ENCODE measurements at regions not wholly inside any gene's neighbourhood (a gene's known extent, or its start where the extent isn't known, plus 50 kb on each side); places are given as distances from the start of the nearest gene placed in this dataset.
"Not testable (repeated sequence)": the region's sequence is repeated elsewhere in the genome, so short reads cannot be mapped to it uniquely, and the experiment has no call there.

- no peak for TF ChIP-seq CTCF (conservative IDR thresholded peaks at IDR 0.05; ENCODE audit: low read depth, low read length)
- Histone ChIP-seq H3K9ac (no peak overlapping the region), H3K79me2 (ENCODE audit: insufficient read depth, low read depth) (no peaks in the 10 kb centered on the region), H4K20me1 (ENCODE audit: insufficient read depth) (no peaks in the 10 kb centered on the region), H3K4me3 (IDR thresholded peaks at IDR 0.05; ENCODE audit: insufficient read depth, low read depth, low read length) (no peak overlapping the region), H3K27me3 (ENCODE audit: insufficient read depth, low read depth) (no peaks in the 10 kb centered on the region), H3K4me1 (ENCODE audit: low read depth, poor library complexity, severe bottlenecking) (peaks cover 13% of the 10 kb centered on the region), H3K36me3 (ENCODE audit: insufficient read depth) (no peaks in the 10 kb centered on the region), H3K4me2 (no peak overlapping the region), H2AFZ (ENCODE audit: low read depth) (no peak overlapping the region), H3K27ac (no peak overlapping the region)
Observed at GRCh38 chr3:110021659-110022058, 684.3 kb upstream of the DPPA4 start.

DNA sequence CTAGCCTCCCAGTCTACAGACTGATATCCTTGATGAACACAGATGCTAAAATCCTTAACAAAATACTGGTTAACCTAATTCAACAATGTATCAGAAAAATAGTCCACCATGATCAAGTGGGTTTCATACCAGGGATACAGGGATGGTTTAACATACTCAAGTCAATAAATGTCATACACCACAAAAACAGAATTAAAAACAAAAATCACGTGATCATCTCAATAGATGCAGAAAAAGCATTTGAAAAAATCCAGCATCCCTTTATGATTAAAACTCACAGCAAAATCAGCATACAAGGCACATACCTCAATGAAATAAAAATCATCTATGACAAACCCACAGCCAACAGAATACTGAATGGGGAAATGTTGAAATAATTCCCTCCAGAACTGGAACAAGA, 685.7 kb upstream of the DPPA4 start:
- H3K36me3 ChIP-seq (ENCODE audit: insufficient read depth); H3K4me3 ChIP-seq (IDR thresholded peaks at IDR 0.05; ENCODE audit: insufficient read depth, low read depth, low read length); H3K4me2 ChIP-seq; H3K9ac ChIP-seq; H2AFZ ChIP-seq (ENCODE audit: low read depth); H3K79me2 ChIP-seq (ENCODE audit: insufficient read depth, low read depth); H3K27ac ChIP-seq; H3K27me3 ChIP-seq (ENCODE audit: insufficient read depth, low read depth); H4K20me1 ChIP-seq (ENCODE audit: insufficient read depth): not testable (repeated sequence)
- peaks cover 13% of the 10 kb centered on the region for H3K4me1 ChIP-seq (ENCODE audit: low read depth, poor library complexity, severe bottlenecking)

DNA sequence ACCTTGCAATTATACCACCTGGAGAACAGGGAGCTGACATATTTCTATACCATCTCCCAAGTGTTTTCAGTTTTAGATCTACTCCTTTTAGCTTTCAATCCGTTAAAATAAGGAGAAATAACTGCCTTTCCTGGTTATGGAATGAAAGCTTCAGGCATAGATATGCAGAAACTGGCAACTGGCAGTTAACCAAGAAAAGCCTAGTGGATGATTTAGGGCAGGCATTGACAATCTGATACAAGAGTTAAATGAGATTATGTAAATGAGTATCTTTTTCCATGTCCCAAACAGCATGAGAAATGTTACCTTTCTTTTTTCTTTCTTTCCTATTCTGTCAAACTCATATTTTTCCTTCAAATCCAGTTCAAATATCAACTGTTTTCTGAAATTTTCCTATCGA, 689.1 kb upstream of the DPPA4 start:
- TF ChIP-seq CTCF (conservative IDR thresholded peaks at IDR 0.05; ENCODE audit: low read depth, low read length), result no peak
- no peak overlapping the region for H3K27ac ChIP-seq
- no peak overlapping the region for H3K4me3 ChIP-seq (IDR thresholded peaks at IDR 0.05; ENCODE audit: insufficient read depth, low read depth, low read length)
- H3K27me3 ChIP-seq (ENCODE audit: insufficient read depth, low read depth), result no peaks in the 10 kb centered on the region
- H3K4me2 ChIP-seq, result no peak overlapping the region
- peaks cover 13% of the 10 kb centered on the region for H3K4me1 ChIP-seq (ENCODE audit: low read depth, poor library complexity, severe bottlenecking)
- H3K36me3 ChIP-seq (ENCODE audit: insufficient read depth), result no peaks in the 10 kb centered on the region
- no peaks in the 10 kb centered on the region for H3K79me2 ChIP-seq (ENCODE audit: insufficient read depth, low read depth)
- no peak overlapping the region for H2AFZ ChIP-seq (ENCODE audit: low read depth)
- H3K9ac ChIP-seq, result no peak overlapping the region
- H4K20me1 ChIP-seq (ENCODE audit: insufficient read depth), result no peaks in the 10 kb centered on the region

- Histone ChIP-seq H3K4me2 (no peak overlapping the region), H3K27ac (no peak overlapping the region), H3K36me3 (ENCODE audit: insufficient read depth) (no peaks in the 10 kb centered on the region), H3K27me3 (ENCODE audit: insufficient read depth, low read depth) (no peaks in the 10 kb centered on the region), H3K79me2 (ENCODE audit: insufficient read depth, low read depth) (no peaks in the 10 kb centered on the region), H3K4me3 (IDR thresholded peaks at IDR 0.05; ENCODE audit: insufficient read depth, low read depth, low read length) (no peak overlapping the region), H2AFZ (ENCODE audit: low read depth) (no peak overlapping the region), H3K4me1 (ENCODE audit: low read depth, poor library complexity, severe bottlenecking) (peaks cover 13% of the 10 kb centered on the region), H3K9ac (no peak overlapping the region), H4K20me1 (ENCODE audit: insufficient read depth) (no peaks in the 10 kb centered on the region)
- TF ChIP-seq CTCF (conservative IDR thresholded peaks at IDR 0.05; ENCODE audit: low read depth, low read length), result no peak
Observed at GRCh38 chr3:110027446-110028080, 690.2 kb upstream of the DPPA4 start.

DNA sequence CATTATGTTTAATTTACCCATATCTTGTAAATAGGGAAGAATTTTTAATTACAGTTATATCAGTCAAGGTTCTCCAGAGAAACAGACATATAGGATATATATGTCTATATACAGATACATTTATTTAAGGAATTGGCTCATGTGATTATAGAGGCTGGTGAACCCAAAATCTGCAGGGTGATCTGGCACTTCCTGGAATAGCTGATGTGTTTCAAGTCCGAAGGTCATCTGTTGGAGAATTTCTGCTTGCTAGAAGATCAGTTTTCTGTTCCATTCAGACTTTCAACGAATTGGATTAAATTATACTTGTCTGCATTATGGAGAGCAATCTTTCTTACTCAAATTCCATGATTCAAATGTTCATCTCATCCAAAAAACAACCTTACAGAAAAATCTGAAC, 694.6 kb upstream of the DPPA4 start:
- H3K27ac ChIP-seq, result no peak overlapping the region
- no peaks in the 10 kb centered on the region for H3K27me3 ChIP-seq (ENCODE audit: insufficient read depth, low read depth)
- no peak overlapping the region for H3K4me3 ChIP-seq (IDR thresholded peaks at IDR 0.05; ENCODE audit: insufficient read depth, low read depth, low read length)
- no peak overlapping the region for H3K4me2 ChIP-seq
- no peak for TF ChIP-seq CTCF (conservative IDR thresholded peaks at IDR 0.05; ENCODE audit: low read depth, low read length)
- no peak overlapping the region for H3K9ac ChIP-seq
- no peaks in the 10 kb centered on the region for H3K36me3 ChIP-seq (ENCODE audit: insufficient read depth)
- H3K4me1 ChIP-seq (ENCODE audit: low read depth, poor library complexity, severe bottlenecking), result no peaks in the 10 kb centered on the region
- H3K79me2 ChIP-seq (ENCODE audit: insufficient read depth, low read depth), result no peaks in the 10 kb centered on the region
- no peak overlapping the region for H2AFZ ChIP-seq (ENCODE audit: low read depth)
- H4K20me1 ChIP-seq (ENCODE audit: insufficient read depth), result no peaks in the 10 kb centered on the region
